Prostate gland (tissue), 2 donors: ENCODE measurements at regions not wholly inside any gene's neighbourhood (a gene's known extent, or its start where the extent isn't known, plus 50 kb on each side); places are given as distances from the start of the nearest gene placed in this dataset.

ENCODE experiments used
- DNase-seq: peaks from one replicate; pipeline ENCODE4 v3.0.0-alpha.2; 2019; ENCODE audit warnings: low spot score
- H3K27ac ChIP-seq, 2 donors: fragments of 200-600 bp; sonication (generic); 2 replicates each; pipeline ENCODE4 v1.5.1; 2017 to 2019
- H3K27me3 ChIP-seq: fragments of 200-600 bp; sonication (generic); replicated peaks from 2 replicates; pipeline ENCODE4 v1.5.1; 2019; ENCODE audit not compliant: insufficient read depth
- H3K36me3 ChIP-seq, 2 donors: fragments of 200-600 bp; sonication (generic); 1 replicate in 1 of 2; 2 replicates in 1 of 2; pipeline versions ENCODE4 v1.5.1 to v1.8.1; 2017 to 2019
- H3K4me1 ChIP-seq: fragments of 200-600 bp; sonication (generic); replicated peaks from 2 replicates; pipeline ENCODE4 v1.5.1; 2019
- H3K4me3 ChIP-seq, 2 donors: fragments of 200-600 bp; sonication (generic); 2 replicates each; pipeline ENCODE4 v1.5.1; 2017 to 2019
- H3K9me3 ChIP-seq: fragments of 200-600 bp; sonication (generic); 2 replicates; pipeline ENCODE4 v1.5.1; 2017
- CTCF ChIP-seq, 4 experiments: fragments of 200-600 bp in 2 of 4; fragments of 450-650 bp in 2 of 4; sonication (generic) in 2 of 4; IDR thresholded peaks; 1 replicate in 3 of 4; 2 replicates in 1 of 4; pipeline ENCODE4 v1.5.1; 2016 to 2019; ENCODE audit warnings: antibody characterized with exemption in 4 of 4, mild to moderate bottlenecking in 2 of 4, moderate library complexity in 2 of 4
- POLR2A ChIP-seq: fragments of 450-650 bp; IDR thresholded peaks from one replicate; pipeline ENCODE4 v1.6.1; 2016; ENCODE audit warnings: antibody characterized with exemption, mild to moderate bottlenecking
- POLR2AphosphoS5 ChIP-seq: sonication (generic); formaldehyde crosslinking; IDR thresholded peaks from one replicate; pipeline ENCODE4 v1.6.1; 2017; ENCODE audit warnings: antibody characterized with exemption
- WGBS: methylation state at CpG from one replicate; pipeline ENCODE4 v1.1.5; 2018; 5-methylcytosine and 5-hydroxymethylcytosine counted together
- intact Hi-C: fragments of 100-400 bp; cut with DNase I; formaldehyde crosslinking; loops from one replicate; pipeline ENCODE4 v1.14.2; 2022

DNA sequence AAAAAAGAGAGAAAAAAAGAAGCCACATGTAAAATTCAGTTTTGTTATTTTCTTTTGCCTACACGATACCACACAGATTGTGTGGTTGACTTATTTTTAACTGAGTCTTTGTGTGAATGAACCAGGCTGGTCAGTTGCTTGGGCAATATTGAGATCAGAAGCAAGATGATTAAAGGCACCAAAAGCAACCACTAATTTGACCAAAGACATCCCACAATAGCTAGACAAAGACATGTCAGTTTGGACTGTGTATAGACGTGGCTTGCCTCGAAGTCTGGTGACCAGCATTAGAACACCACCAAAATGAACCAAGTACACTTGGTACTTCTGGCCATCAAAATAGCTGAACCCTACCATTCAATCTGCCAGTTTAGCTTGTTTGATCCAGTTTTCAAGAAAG is 340.6 kb upstream of the TBX3 start:
- Histone ChIP-seq H3K27ac (no peak overlapping the region), H3K27me3 (no peaks in the 10 kb centered on the region), H3K4me1 (no peaks in the 10 kb centered on the region), H3K9me3 (no peaks in the 10 kb centered on the region), H3K36me3 (no peaks in the 10 kb centered on the region), H3K4me3 (no peak overlapping the region)
- TF ChIP-seq POLR2AphosphoS5: no peak
- no peak for TF ChIP-seq CTCF (IDR thresholded peaks at IDR 0.05)
- no peak for TF ChIP-seq POLR2A
- intact Hi-C loops: no loop called here
- 91% methylated on average over 3 of the region's 3 CpGs for WGBS
- DNase-seq: no peak

DNA sequence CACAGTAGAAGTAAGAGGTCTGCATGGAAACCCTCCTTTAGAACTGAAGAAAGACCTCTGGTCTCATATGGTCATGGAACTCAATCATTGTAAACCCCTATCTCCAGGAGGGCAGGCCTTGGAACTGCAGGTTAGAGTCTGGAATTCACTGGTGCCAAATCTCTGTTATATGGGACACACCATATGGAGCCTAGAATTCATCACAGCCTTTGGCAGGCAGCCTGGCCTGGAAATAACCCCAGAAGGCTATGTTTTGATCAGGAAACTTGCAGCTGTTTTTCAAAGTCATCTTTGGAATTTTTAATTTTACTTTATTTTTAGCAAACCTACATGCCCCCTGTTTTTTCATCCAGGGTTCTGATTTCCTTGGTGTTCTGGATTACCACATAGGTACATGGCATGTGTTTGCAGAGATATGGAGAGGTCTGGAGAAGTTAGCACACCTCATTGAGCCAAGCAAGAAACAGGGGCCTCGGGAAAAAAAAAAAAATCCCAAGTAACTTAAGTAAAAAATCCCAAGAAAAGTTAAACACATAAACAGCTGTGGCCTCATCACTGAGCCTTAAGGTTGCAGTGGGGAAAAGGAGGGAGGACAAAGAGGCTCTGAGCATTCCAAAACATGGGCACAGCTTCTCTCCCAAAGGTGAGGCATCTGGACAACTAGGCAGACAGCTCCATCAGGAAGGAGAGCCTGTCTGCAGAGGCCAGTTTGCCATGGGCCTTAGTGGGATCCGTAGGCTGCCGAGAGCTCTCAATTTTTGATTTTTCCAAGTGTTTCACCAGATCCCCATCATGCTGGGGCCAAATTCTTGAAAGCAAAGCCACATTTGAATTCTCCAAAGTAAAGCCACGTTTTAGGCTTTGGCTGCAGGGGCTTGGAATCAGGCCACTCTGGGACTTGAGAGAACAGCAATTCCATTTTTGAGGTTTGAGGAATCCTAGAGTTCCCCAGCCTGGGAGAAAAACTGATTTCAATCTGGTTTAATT is 339.6 kb upstream of the TBX3 start:
- no peaks in the 10 kb centered on the region for H3K36me3 ChIP-seq
- TF ChIP-seq POLR2A: no peak
- no peak for TF ChIP-seq CTCF (IDR thresholded peaks at IDR 0.05)
- TF ChIP-seq POLR2AphosphoS5: no peak
- no peak overlapping the region for H3K4me3 ChIP-seq
- no peaks in the 10 kb centered on the region for H3K4me1 ChIP-seq
- DNase-seq: no peak
- H3K27ac ChIP-seq: no peak overlapping the region
- no peaks in the 10 kb centered on the region for H3K9me3 ChIP-seq
- no peaks in the 10 kb centered on the region for H3K27me3 ChIP-seq
- WGBS: 66% methylated on average over 4 of the region's 4 CpGs
- intact Hi-C loops: no loop called here

GRCh38 chr12:115020091-115020490 is 336.1 kb upstream of the TBX3 start:
- intact Hi-C loops: no loop called here
- H3K4me3 ChIP-seq: no peak overlapping the region
- H3K9me3 ChIP-seq: no peaks in the 10 kb centered on the region
- no peak overlapping the region for H3K27ac ChIP-seq
- TF ChIP-seq POLR2AphosphoS5: no peak
- TF ChIP-seq CTCF (IDR thresholded peaks at IDR 0.05): no peak
- no peak for DNase-seq
- H3K4me1 ChIP-seq: no peaks in the 10 kb centered on the region
- no peaks in the 10 kb centered on the region for H3K36me3 ChIP-seq
- no peaks in the 10 kb centered on the region for H3K27me3 ChIP-seq

GRCh38 chr12:115017346-115017745 is 333.4 kb upstream of the TBX3 start:
- Histone ChIP-seq H3K27ac (no peak overlapping the region), H3K27me3 (no peaks in the 10 kb centered on the region), H3K4me3 (no peak overlapping the region), H3K4me1 (no peaks in the 10 kb centered on the region), H3K36me3 (no peaks in the 10 kb centered on the region), H3K9me3 (no peaks in the 10 kb centered on the region)
- no peak for DNase-seq
- TF ChIP-seq POLR2A (no peak), CTCF (IDR thresholded peaks at IDR 0.05) (no peak), POLR2AphosphoS5 (no peak)
- WGBS: 80% methylated on average over 2 of the region's 2 CpGs
- intact Hi-C loops: no loop called here
